OCI-LY7 (cell line): ENCODE measurements at regions not wholly inside any gene's neighbourhood (a gene's known extent, or its start where the extent isn't known, plus 50 kb on each side); places are given as distances from the start of the nearest gene placed in this dataset.

Source experiments
- BruUV-seq: library from RNA; stranded (reverse); fragments of 400-500 nt; replicated peaks from 2 replicates; lab custom pipeline; 2021; lab: Mats Ljungman, UMichigan
- CTCF ChIA-PET: fragments of 300-600 bp; sonication (Branson Sonifier 250); formaldehyde crosslinking; loops from one replicate; lab custom pipeline; 2022; ENCODE audit warnings: antibody characterized with exemption; ENCODE audit not compliant: unreplicated experiment; lab: Charles Lee
- POLR2A ChIA-PET: fragments of 300-600 bp; sonication (Branson Sonifier 250); formaldehyde crosslinking; loops from one replicate; lab custom pipeline; 2022; ENCODE audit warnings: antibody characterized with exemption; lab: Charles Lee
- DNase-seq: peaks from one replicate; pipeline ENCODE4 v3.0.0-alpha.2; 2015; ENCODE audit warnings: low spot score
- H2AFZ ChIP-seq: fragments of 200-600 bp; sonication (generic), shearing (Covaris generic); 2 replicates; pipeline ENCODE4 v1.6.1; 2014; ENCODE audit warnings: mild to moderate bottlenecking, antibody characterized with exemption, low read length, moderate library complexity
- H3K27ac ChIP-seq: fragments of 200-600 bp; sonication (generic); 2 replicates; pipeline ENCODE4 v1.5.1; 2014; ENCODE audit warnings: mixed run types, low read depth, mild to moderate bottlenecking, moderate library complexity, low read length, inconsistent platforms; ENCODE audit not compliant: poor library complexity, severe bottlenecking
- H3K36me3 ChIP-seq: fragments of 200-600 bp; sonication (generic); 2 replicates; pipeline ENCODE4 v1.6.1; 2014; ENCODE audit warnings: mild to moderate bottlenecking, antibody characterized with exemption, low read length, moderate library complexity, mixed read lengths; ENCODE audit not compliant: insufficient read depth
- H3K4me1 ChIP-seq: fragments of 200-600 bp; sonication (generic); 2 replicates; pipeline ENCODE4 v1.5.1; 2014; ENCODE audit warnings: mild to moderate bottlenecking, low read length; ENCODE audit not compliant: insufficient read depth, poor library complexity, severe bottlenecking
- H3K4me2 ChIP-seq: fragments of 200-600 bp; sonication (generic); 2 replicates; pipeline ENCODE4 v1.6.1; 2014; ENCODE audit warnings: mild to moderate bottlenecking, low read length
- H3K4me3 ChIP-seq: fragments of 200-600 bp; sonication (generic); 2 replicates; pipeline ENCODE4 v1.5.1; 2014; ENCODE audit warnings: mild to moderate bottlenecking, low read depth, low read length; ENCODE audit not compliant: poor library complexity, severe bottlenecking
- H3K79me2 ChIP-seq: fragments of 200-600 bp; sonication (generic); 2 replicates; pipeline ENCODE4 v1.6.1; 2016; ENCODE audit warnings: low read depth, mild to moderate bottlenecking, low read length, moderate library complexity, mixed read lengths; ENCODE audit not compliant: insufficient read depth
- H3K9me2 ChIP-seq: fragments of 200-600 bp; sonication (generic); 2 replicates; pipeline ENCODE4 v1.6.1; 2016; ENCODE audit warnings: mild to moderate bottlenecking, low read length, mixed read lengths; ENCODE audit not compliant: insufficient read depth
- H3K9me3 ChIP-seq: fragments of 200-600 bp; sonication (generic); 2 replicates; pipeline ENCODE4 v1.6.1; 2014; ENCODE audit warnings: mild to moderate bottlenecking, mixed run types, low read length, mixed read lengths
- H4K20me1 ChIP-seq: fragments of 200-600 bp; sonication (generic); 2 replicates; pipeline ENCODE4 v1.6.1; 2014; ENCODE audit warnings: mild to moderate bottlenecking, antibody characterized with exemption, low read length, moderate library complexity, mixed read lengths; ENCODE audit not compliant: insufficient read depth
- EZH2phosphoT487 ChIP-seq: fragments of 200-600 bp; sonication (generic); IDR thresholded peaks from 2 replicates; pipeline ENCODE4 v1.6.1; 2018; ENCODE audit warnings: low read depth, borderline replicate concordance, mild to moderate bottlenecking, mixed run types, antibody characterized with exemption, low read length, moderate library complexity, mixed read lengths
- intact Hi-C: fragments of 100-400 bp; cut with micrococcal nuclease; formaldehyde crosslinking; loops from one replicate; pipeline ENCODE4 v1.10.0; 2022; ENCODE audit not compliant: unreplicated experiment
- TF ChIP-seq, protein P1 (sequence below): fragments of 200-600 bp; sonication (generic); conservative IDR thresholded peaks from 2 replicates; pipeline ENCODE4 v1.5.1; 2014; ENCODE audit warnings: mild to moderate bottlenecking, antibody characterized with exemption, low read length, moderate library complexity, mixed read lengths

DNA sequence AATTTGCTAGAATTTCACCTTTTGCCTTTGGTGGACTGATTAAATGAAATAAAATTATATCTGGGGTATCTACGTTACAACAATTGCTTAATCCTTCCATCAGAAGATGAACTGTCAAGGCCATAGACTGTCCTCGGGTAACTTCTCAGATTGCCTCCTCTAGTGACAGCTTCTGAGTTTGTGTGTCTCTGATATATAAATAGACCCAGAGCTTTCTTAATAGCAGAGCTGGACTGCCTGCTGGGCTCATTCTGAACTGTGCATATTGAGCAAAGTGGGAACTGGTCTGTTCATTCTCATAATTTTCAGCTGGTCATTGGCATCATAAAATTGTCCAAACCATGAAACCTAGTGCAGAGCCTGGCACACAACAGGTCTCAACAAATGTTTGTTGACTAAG is 99.1 kb upstream of the GRAMD1B start:
- no peak overlapping the region for H3K27ac ChIP-seq
- H3K79me2 ChIP-seq = no peaks in the 10 kb centered on the region
- TF ChIP-seq, protein P1, sequence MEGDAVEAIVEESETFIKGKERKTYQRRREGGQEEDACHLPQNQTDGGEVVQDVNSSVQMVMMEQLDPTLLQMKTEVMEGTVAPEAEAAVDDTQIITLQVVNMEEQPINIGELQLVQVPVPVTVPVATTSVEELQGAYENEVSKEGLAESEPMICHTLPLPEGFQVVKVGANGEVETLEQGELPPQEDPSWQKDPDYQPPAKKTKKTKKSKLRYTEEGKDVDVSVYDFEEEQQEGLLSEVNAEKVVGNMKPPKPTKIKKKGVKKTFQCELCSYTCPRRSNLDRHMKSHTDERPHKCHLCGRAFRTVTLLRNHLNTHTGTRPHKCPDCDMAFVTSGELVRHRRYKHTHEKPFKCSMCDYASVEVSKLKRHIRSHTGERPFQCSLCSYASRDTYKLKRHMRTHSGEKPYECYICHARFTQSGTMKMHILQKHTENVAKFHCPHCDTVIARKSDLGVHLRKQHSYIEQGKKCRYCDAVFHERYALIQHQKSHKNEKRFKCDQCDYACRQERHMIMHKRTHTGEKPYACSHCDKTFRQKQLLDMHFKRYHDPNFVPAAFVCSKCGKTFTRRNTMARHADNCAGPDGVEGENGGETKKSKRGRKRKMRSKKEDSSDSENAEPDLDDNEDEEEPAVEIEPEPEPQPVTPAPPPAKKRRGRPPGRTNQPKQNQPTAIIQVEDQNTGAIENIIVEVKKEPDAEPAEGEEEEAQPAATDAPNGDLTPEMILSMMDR = no peak
- TF ChIP-seq EZH2phosphoT487 = no peak
- H3K9me3 ChIP-seq = 0 out of 2 replicates have a peak, but pooled peaks cover 8% of the 10 kb centered on the region
- no peaks in the 10 kb centered on the region for H4K20me1 ChIP-seq
- no peaks in the 10 kb centered on the region for H3K36me3 ChIP-seq
- POLR2A ChIA-PET = no interaction called here
- no peak overlapping the region for H3K4me2 ChIP-seq
- H3K4me3 ChIP-seq = no peak overlapping the region
- no peak overlapping the region for H2AFZ ChIP-seq
- no peak for DNase-seq
- no peaks in the 10 kb centered on the region for H3K9me2 ChIP-seq
- intact Hi-C loops = no loop called here
- CTCF ChIA-PET = no interaction called here
- H3K4me1 ChIP-seq = peaks cover 15% of the 10 kb centered on the region
- no TSS peak for BruUV-seq

DNA sequence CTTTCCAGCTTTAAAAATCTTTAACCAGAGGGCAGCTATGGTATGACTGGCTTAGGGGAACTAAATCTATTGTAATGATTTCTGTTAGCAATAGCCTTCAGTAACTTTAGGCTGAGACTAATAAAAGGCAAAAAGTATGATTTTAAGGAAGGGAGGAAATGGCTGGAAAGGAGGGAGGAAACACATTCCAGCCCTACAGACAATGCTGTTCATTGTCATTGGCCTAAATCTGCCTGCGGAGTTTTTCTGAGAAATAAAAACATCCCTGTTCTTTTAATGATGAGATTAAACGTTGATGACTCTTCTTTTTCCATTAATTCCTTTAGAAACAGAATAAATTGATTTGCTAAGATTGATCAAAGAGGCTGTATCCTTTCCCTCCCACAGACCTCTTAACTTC is 99.6 kb upstream of the GRAMD1B start:
- CTCF ChIA-PET = no interaction called here
- no peak for DNase-seq
- intact Hi-C loops = no loop called here
- Histone ChIP-seq H3K4me3 (no peak overlapping the region), H2AFZ (no peak overlapping the region), H3K4me2 (no peak overlapping the region), H3K9me3 (0 out of 2 replicates have a peak, but pooled peaks cover 8% of the 10 kb centered on the region), H4K20me1 (no peaks in the 10 kb centered on the region), H3K27ac (no peak overlapping the region), H3K79me2 (no peaks in the 10 kb centered on the region), H3K9me2 (no peaks in the 10 kb centered on the region), H3K36me3 (no peaks in the 10 kb centered on the region), H3K4me1 (peaks cover 19% of the 10 kb centered on the region)
- no peak for TF ChIP-seq EZH2phosphoT487
- TF ChIP-seq, protein P1 = no peak
- POLR2A ChIA-PET = no interaction called here
- no TSS peak for BruUV-seq

DNA sequence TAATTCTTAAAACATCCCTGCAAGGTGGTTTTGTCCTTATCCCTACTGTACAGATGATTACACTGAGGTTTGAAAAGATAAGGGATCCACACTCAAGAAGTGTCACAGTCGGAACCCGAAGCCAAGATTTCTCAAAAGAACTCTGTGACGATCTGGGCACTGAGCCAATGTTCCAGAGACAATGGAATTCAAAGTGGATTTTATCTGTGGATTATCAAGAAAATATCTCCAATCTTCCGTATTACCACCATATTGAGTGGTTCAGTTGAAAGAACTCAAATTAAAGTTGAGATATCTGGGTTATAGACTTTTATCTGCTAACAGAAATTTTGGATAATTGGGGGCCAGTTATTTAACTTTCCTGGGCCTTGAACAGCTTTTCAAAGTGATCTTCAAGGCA is 100.0 kb upstream of the GRAMD1B start:
- Histone ChIP-seq H3K9me3 (0 out of 2 replicates have a peak, but pooled peaks cover 5% of the 10 kb centered on the region), H3K4me2 (no peak overlapping the region), H2AFZ (no peak overlapping the region), H3K27ac (no peak overlapping the region), H3K4me3 (no peak overlapping the region), H3K36me3 (no peaks in the 10 kb centered on the region), H3K79me2 (no peaks in the 10 kb centered on the region), H4K20me1 (no peaks in the 10 kb centered on the region), H3K9me2 (no peaks in the 10 kb centered on the region), H3K4me1 (peaks cover 19% of the 10 kb centered on the region)
- intact Hi-C loops = no loop called here
- no TSS peak for BruUV-seq
- DNase-seq = no peak
- POLR2A ChIA-PET = interaction anchor here (0.6 kb wide), 1 partner anchor 100 kb away, joined by 3 read pairs; no protein-coding TSS in a partner anchor
- CTCF ChIA-PET = no interaction called here
- TF ChIP-seq, protein P1 = no peak
- no peak for TF ChIP-seq EZH2phosphoT487
